Tibial nerve (tissue), 4 donors: ENCODE measurements at regions not wholly inside any gene's neighbourhood (a gene's known extent, or its start where the extent isn't known, plus 50 kb on each side); places are given as distances from the start of the nearest gene placed in this dataset.

Experiments used
- DNase-seq, 2 donors: peaks; one replicate each; pipeline ENCODE4 v3.0.0-alpha.2; 2019; ENCODE audit warnings: low spot score in 2 of 2
- H3K27ac ChIP-seq, 4 donors: fragments of 200-600 bp; sonication (generic) in 3 of 4; one replicate each; pipeline ENCODE4 v1.5.1; 2017 to 2019; ENCODE audit warnings: mild to moderate bottlenecking in 1 of 4
- H3K27me3 ChIP-seq, 2 donors: fragments of 200-600 bp; sonication (generic) in 1 of 2; one replicate each; pipeline versions ENCODE4 v1.5.1 to v1.6.0; 2017 to 2019
- H3K36me3 ChIP-seq, 3 donors: fragments of 200-600 bp; sonication (generic); one replicate each; pipeline ENCODE4 v1.5.1; 2018 to 2019
- H3K4me1 ChIP-seq, 4 donors: fragments of 200-600 bp; sonication (generic) in 3 of 4; one replicate each; pipeline ENCODE4 v1.5.1; 2017 to 2019
- H3K4me3 ChIP-seq, 4 donors: fragments of 200-600 bp; sonication (generic) in 3 of 4; one replicate each; pipeline ENCODE4 v1.5.1; 2017 to 2019; ENCODE audit warnings: mild to moderate bottlenecking in 1 of 4, moderate library complexity in 1 of 4
- H3K9me3 ChIP-seq, 4 donors: fragments of 200-600 bp; sonication (generic) in 3 of 4; one replicate each; pipeline ENCODE4 v1.5.1; 2017 to 2019
- CTCF ChIP-seq, 5 experiments: fragments of 200-600 bp in 3 of 5; fragments of 450-650 bp in 2 of 5; sonication (generic) in 3 of 5; IDR thresholded peaks; one replicate each; pipeline ENCODE4 v1.5.1; 2016 to 2019; ENCODE audit warnings: antibody characterized with exemption in 5 of 5, mild to moderate bottlenecking in 3 of 5, moderate library complexity in 2 of 5
- EP300 ChIP-seq, 2 donors: sonication (generic); formaldehyde crosslinking; IDR thresholded peaks; one replicate each; pipeline ENCODE4 v1.6.1; 2017; ENCODE audit warnings: antibody characterized with exemption in 2 of 2, mild to moderate bottlenecking in 1 of 2
- POLR2A ChIP-seq, 2 donors: fragments of 450-650 bp; IDR thresholded peaks; one replicate each; pipeline ENCODE4 v1.6.1; 2017; ENCODE audit warnings: antibody characterized with exemption in 2 of 2, mild to moderate bottlenecking in 2 of 2, moderate library complexity in 2 of 2
- WGBS, 2 donors: methylation state at CpG; one replicate each; pipeline ENCODE4 v1.1.5; 2018; 5-methylcytosine and 5-hydroxymethylcytosine counted together

DNA sequence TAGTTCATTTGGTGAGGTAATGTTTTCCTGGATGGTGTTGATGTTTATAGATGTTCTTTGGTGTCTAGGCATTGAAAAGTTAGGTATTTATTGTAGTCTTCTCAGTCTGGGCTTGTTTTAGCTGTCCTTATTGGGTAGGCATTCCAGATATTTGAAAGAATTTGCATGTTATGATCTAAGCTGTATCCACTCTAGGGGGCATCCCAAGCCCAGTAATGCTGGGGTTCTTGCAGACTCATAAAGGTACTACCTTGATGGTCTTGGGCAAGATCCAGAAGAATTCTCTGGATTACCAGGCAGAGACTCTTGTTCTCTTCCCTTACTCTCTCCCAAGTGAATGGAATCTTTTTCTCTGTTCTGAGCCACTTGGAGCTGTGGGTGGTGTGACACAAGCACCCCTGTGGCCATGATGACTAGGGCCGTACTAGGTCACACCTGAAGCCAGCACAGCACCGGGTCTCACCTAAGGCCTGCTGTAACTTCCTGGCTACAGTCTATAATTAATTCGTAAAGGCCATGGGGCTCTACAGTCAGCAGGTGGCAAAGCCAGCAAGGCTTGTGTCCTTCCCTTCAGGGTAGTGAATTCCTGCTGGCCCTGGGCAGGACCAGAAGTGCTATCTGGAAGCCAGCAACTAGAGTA, 74.8 kb upstream of the PDE4B start:
- no peak overlapping the region for H3K4me3 ChIP-seq
- DNase-seq, result no peak
- H3K27ac ChIP-seq, result no peak overlapping the region
- no peaks in the 10 kb centered on the region for H3K9me3 ChIP-seq
- no peaks in the 10 kb centered on the region for H3K36me3 ChIP-seq
- WGBS, 2 donors, result 91 to 96% methylated on average over 3 of the region's 3 CpGs
- H3K27me3 ChIP-seq, result no peaks in the 10 kb centered on the region
- TF ChIP-seq POLR2A (IDR thresholded peaks at IDR 0.05) (no peak), CTCF (IDR thresholded peaks at IDR 0.05) (no peak), EP300 (IDR thresholded peaks at IDR 0.05) (no peak)
- H3K4me1 ChIP-seq, result no peaks in the 10 kb centered on the region

DNA sequence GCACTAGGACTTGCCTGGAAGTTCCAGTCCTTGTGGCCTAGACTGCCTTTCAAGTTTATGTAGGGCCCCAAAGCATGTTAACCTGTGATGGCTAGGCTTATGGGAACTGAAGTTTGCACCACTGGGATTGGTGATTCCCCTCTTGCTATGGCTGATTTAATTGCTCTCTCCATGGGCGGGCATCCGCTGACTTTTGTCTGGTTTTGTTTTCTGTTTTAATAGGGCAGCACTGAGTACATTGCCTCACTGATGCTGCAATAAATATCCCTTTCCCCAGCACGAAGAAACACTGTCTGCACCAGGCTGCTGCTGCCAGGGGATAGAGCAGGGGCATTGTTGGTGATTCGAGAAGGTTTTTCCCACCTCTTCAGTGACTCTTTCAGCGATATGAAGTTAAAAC, 73.3 kb upstream of the PDE4B start:
- H3K36me3 ChIP-seq, result no peaks in the 10 kb centered on the region
- no peak overlapping the region for H3K4me3 ChIP-seq
- DNase-seq, result no peak
- TF ChIP-seq POLR2A (IDR thresholded peaks at IDR 0.05) (no peak), EP300 (IDR thresholded peaks at IDR 0.05) (no peak), CTCF (IDR thresholded peaks at IDR 0.05) (no peak)
- H3K9me3 ChIP-seq, result no peaks in the 10 kb centered on the region
- no peaks in the 10 kb centered on the region for H3K4me1 ChIP-seq
- no peak overlapping the region for H3K27ac ChIP-seq
- 64 to 82% methylated on average over 5 of the region's 5 CpGs for WGBS, 2 donors
- H3K27me3 ChIP-seq, result no peaks in the 10 kb centered on the region

DNA sequence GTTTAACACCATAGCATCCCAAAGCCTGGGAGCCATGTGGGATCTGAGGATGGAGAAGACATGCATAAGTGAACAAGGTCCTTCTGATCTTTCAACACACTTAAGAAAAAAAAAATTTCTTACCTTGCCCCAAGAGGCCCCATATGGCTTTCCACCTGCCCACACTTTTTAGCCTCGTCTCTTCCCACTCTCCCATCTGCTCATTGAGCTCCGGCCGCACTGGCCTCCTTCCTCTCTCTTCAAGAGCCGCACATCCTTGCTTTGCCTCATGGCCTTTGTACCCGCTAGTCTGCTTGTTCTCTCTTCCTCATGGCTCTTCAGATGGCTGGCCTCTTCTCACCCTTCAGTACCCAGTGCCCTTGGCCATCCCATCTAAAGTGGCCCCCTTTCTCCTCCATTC, 70.2 kb upstream of the PDE4B start:
- no peak overlapping the region for H3K27ac ChIP-seq
- DNase-seq, result no peak
- H3K27me3 ChIP-seq, result no peaks in the 10 kb centered on the region
- H3K4me1 ChIP-seq, result no peaks in the 10 kb centered on the region
- H3K9me3 ChIP-seq, result no peaks in the 10 kb centered on the region
- H3K4me3 ChIP-seq, result no peak overlapping the region
- no peaks in the 10 kb centered on the region for H3K36me3 ChIP-seq
- 90 to 93% methylated on average over 5 of the region's 5 CpGs for WGBS, 2 donors
- TF ChIP-seq POLR2A (IDR thresholded peaks at IDR 0.05) (no peak), EP300 (IDR thresholded peaks at IDR 0.05) (no peak), CTCF (IDR thresholded peaks at IDR 0.05) (no peak)

DNA sequence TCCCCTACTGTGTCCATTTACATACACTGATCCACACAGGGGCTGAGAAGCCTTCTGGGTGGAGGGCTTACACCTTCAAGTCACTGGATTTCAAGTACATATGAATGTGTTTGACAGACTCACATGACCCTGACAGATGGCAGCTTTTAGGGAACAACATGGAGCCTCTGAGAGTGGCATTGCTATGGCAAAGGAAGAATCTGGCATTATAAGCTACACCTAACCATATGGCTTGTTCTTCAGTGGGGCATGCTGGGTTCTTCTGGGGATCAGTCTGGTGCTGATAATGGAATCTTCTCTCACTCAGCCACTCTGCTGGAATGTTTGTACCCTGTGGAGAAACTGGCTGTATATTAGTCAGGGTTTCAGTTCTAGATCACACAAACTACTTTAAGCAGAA, 68.5 kb upstream of the PDE4B start:
- Histone ChIP-seq H3K27me3 (no peaks in the 10 kb centered on the region), H3K9me3 (no peaks in the 10 kb centered on the region), H3K27ac (no peak overlapping the region), H3K4me3 (no peak overlapping the region), H3K36me3 (no peaks in the 10 kb centered on the region), H3K4me1 (no peaks in the 10 kb centered on the region)
- TF ChIP-seq EP300 (IDR thresholded peaks at IDR 0.05), result no peak
- no peak for DNase-seq

DNA sequence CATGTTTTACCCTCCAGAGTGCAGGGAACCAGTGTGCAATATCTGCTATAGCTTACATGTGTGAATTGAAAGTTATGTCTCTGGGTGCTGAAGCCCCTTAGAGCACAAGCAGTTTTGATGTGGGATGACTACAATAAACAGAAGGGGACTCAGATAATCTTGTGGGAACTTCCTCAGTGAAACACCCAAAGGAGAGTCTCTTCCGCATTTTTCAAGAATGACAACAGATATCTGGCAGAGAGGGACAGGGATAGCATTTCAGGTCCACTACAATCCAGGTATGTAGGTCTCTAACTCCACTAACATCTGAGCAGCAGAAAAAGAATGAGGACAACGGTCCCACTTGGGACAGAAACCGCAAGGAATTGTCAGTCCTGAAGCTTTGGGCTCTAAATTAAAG, 67.6 kb upstream of the PDE4B start:
- Histone ChIP-seq H3K36me3 (no peaks in the 10 kb centered on the region), H3K4me3 (no peak overlapping the region), H3K9me3 (no peaks in the 10 kb centered on the region), H3K27ac (no peak overlapping the region), H3K4me1 (no peaks in the 10 kb centered on the region), H3K27me3 (no peaks in the 10 kb centered on the region)
- DNase-seq, result no peak
- 91 to 95% methylated on average over 3 of the region's 3 CpGs for WGBS, 2 donors
- TF ChIP-seq POLR2A (IDR thresholded peaks at IDR 0.05) (no peak), EP300 (IDR thresholded peaks at IDR 0.05) (no peak), CTCF (IDR thresholded peaks at IDR 0.05) (no peak)

DNA sequence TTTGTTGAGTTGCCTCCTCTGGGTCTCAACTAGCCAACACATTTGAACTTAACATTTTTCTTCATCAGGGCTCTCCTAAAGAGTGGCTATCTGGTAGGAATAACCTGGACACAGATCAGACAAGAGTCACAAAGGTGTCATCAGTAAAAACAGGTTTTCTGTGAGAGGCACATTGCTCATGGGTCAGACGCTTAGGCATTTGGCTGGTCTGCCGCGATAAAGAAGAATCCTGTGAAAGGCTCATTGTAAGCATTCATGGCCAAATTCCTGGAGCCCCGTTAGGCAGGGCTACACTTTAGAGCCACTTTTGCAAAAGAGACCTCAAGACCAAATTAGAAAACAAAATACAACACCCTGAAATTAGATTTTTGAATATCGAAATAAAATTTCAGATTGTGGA, 64.2 kb upstream of the PDE4B start:
- no peak overlapping the region for H3K4me3 ChIP-seq
- H3K36me3 ChIP-seq, result no peaks in the 10 kb centered on the region
- 38 to 54% methylated on average over 5 of the region's 5 CpGs for WGBS, 2 donors
- H3K9me3 ChIP-seq, result no peaks in the 10 kb centered on the region
- no peak for TF ChIP-seq POLR2A (IDR thresholded peaks at IDR 0.05)
- no peak for TF ChIP-seq EP300 (IDR thresholded peaks at IDR 0.05)
- no peak for TF ChIP-seq CTCF (IDR thresholded peaks at IDR 0.05)
- DNase-seq, result no peak
- H3K27ac ChIP-seq, result no peak overlapping the region
- H3K27me3 ChIP-seq, result no peaks in the 10 kb centered on the region
- H3K4me1 ChIP-seq, result no peaks in the 10 kb centered on the region
